ENCODE measurements at regions not wholly inside any gene's neighbourhood (a gene's known extent, or its start where the extent isn't known, plus 50 kb on each side); places are given as distances from the start of the nearest gene placed in this dataset.

GRCh38 chr9:8136477-8136876 is 336.9 kb upstream of the DMAC1 start:
- no peak for TF ChIP-seq EP300 (IDR thresholded peaks at IDR 0.05)
- TF ChIP-seq CTCF (IDR thresholded peaks at IDR 0.05): no peak
- no peak for TF ChIP-seq POLR2A (IDR thresholded peaks at IDR 0.05)
- no peak for TF ChIP-seq POLR2AphosphoS5 (IDR thresholded peaks at IDR 0.05)
- WGBS, 2 donors (ENCODE audit: low coverage in 1 of 2): 71 to 83% methylated on average over 1 of the region's 1 CpG
- Histone ChIP-seq H3K4me1 (no peaks in the 10 kb centered on the region), H3K27ac (no peak overlapping the region), H3K9me3 (no peaks in the 10 kb centered on the region), H3K4me3 (no peak overlapping the region), H3K36me3 (no peaks in the 10 kb centered on the region), H3K27me3 (no peaks in the 10 kb centered on the region)
- no peak for ATAC-seq

- Histone ChIP-seq H3K27ac (no peak overlapping the region), H3K4me1 (no peaks in the 10 kb centered on the region), H3K4me3 (no peak overlapping the region), H3K27me3 (no peaks in the 10 kb centered on the region), H3K9me3 (no peaks in the 10 kb centered on the region), H3K36me3 (no peaks in the 10 kb centered on the region)
- no peak for ATAC-seq
- no peak for TF ChIP-seq CTCF (IDR thresholded peaks at IDR 0.05)
- no peak for TF ChIP-seq EP300 (IDR thresholded peaks at IDR 0.05)
- no peak for TF ChIP-seq POLR2A (IDR thresholded peaks at IDR 0.05)
- TF ChIP-seq POLR2AphosphoS5 (IDR thresholded peaks at IDR 0.05): no peak
- 75 to 80% methylated on average over 1 to 3 of the region's 3 CpGs for WGBS, 2 donors (ENCODE audit: low coverage in 1 of 2)
These were observed 335.1 kb upstream of the DMAC1 start for GRCh38 chr9:8134635-8135034.

GRCh38 chr9:8133606-8134005 is 334.0 kb upstream of the DMAC1 start:
- Histone ChIP-seq H3K27me3 (no peaks in the 10 kb centered on the region), H3K4me1 (no peaks in the 10 kb centered on the region), H3K9me3 (no peaks in the 10 kb centered on the region), H3K4me3 (no peak overlapping the region), H3K36me3 (no peaks in the 10 kb centered on the region), H3K27ac (no peak overlapping the region)
- no peak for ATAC-seq
- WGBS, 2 donors (ENCODE audit: low coverage in 1 of 2): 22 to 50% methylated on average over 2 of the region's 2 CpGs
- TF ChIP-seq EP300 (IDR thresholded peaks at IDR 0.05): no peak
- no peak for TF ChIP-seq POLR2AphosphoS5 (IDR thresholded peaks at IDR 0.05)
- TF ChIP-seq CTCF (IDR thresholded peaks at IDR 0.05): no peak
- TF ChIP-seq POLR2A (IDR thresholded peaks at IDR 0.05): no peak

GRCh38 chr9:8115570-8115969 is 316.0 kb upstream of the DMAC1 start:
- Histone ChIP-seq H3K27ac (no peak overlapping the region), H3K36me3 (no peaks in the 10 kb centered on the region), H3K4me1 (no peaks in the 10 kb centered on the region), H3K27me3 (no peaks in the 10 kb centered on the region), H3K9me3 (no peaks in the 10 kb centered on the region), H3K4me3 (no peak overlapping the region)
- TF ChIP-seq CTCF (IDR thresholded peaks at IDR 0.05) (no peak), EP300 (IDR thresholded peaks at IDR 0.05) (no peak), POLR2AphosphoS5 (IDR thresholded peaks at IDR 0.05) (no peak), POLR2A (IDR thresholded peaks at IDR 0.05) (no peak)
- ATAC-seq: no peak
- 40 to 60% methylated on average over 1 of the region's 1 CpG for WGBS, 2 donors (ENCODE audit: low coverage in 1 of 2)

GRCh38 chr9:8114826-8115225 is 315.2 kb upstream of the DMAC1 start:
- WGBS, 2 donors (ENCODE audit: low coverage in 1 of 2): no CpG with 5 or more reads among the region's 1 CpG
- Histone ChIP-seq H3K9me3 (no peaks in the 10 kb centered on the region), H3K4me3 (no peak overlapping the region), H3K4me1 (no peaks in the 10 kb centered on the region), H3K27ac (no peak overlapping the region), H3K27me3 (no peaks in the 10 kb centered on the region), H3K36me3 (no peaks in the 10 kb centered on the region)
- ATAC-seq: no peak
- no peak for TF ChIP-seq EP300 (IDR thresholded peaks at IDR 0.05)
- TF ChIP-seq POLR2A (IDR thresholded peaks at IDR 0.05): no peak
- TF ChIP-seq CTCF (IDR thresholded peaks at IDR 0.05): no peak
- TF ChIP-seq POLR2AphosphoS5 (IDR thresholded peaks at IDR 0.05): no peak

Data from gastroesophageal sphincter (tissue), 4 donors.